HL-60/S4 (cell line): ENCODE measurements at regions not wholly inside any gene's neighbourhood (a gene's known extent, or its start where the extent isn't known, plus 50 kb on each side); places are given as distances from the start of the nearest gene placed in this dataset.

ENCODE experiments used
- in situ Hi-C: fragments of 300-500 bp; cut with MboI; formaldehyde crosslinking; loops from 2 replicates; pipeline ENCODE4 v1.14.3; 2022; ENCODE audit warnings: low sequenced_read_pairs

DNA sequence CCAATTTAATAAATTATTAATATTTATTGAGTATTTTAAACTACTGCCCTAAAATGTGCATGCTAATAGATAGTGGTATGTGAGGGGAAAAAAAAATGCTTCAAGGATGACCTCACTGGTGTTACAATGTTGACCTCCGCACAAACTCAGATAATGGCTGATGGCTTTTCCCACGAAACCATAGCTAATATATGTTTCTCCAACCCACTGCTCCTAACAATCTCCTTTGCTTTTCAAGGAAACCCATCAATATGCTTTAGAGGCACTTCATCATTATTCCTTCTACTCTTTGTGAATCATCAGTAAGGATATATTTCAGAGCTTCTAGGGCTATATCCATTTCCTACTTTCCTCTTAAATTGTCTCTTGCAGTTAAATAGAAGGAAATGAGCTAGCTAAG is 1752.0 kb upstream of the TENM3 start:
- in situ Hi-C loops = no loop called here

DNA sequence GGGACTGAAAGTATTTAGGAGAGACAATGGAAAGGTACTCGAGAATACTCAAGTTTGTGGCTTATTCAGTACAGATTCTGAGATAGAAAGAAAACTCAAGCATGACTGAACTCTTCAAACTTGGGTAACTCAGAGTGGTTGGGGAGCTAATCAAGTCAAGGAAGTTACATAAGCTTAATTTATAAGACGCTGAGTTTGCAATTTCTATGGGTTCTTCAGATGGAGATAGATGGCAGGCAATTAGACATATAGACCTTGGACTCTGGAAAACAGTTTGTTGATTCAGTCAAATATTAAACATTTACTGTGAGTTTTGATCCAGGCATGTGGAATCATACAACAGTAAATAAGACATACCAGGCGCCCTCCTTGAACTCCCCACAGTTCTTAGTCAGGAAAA is 1749.9 kb upstream of the TENM3 start:
- in situ Hi-C loops = no loop called here

DNA sequence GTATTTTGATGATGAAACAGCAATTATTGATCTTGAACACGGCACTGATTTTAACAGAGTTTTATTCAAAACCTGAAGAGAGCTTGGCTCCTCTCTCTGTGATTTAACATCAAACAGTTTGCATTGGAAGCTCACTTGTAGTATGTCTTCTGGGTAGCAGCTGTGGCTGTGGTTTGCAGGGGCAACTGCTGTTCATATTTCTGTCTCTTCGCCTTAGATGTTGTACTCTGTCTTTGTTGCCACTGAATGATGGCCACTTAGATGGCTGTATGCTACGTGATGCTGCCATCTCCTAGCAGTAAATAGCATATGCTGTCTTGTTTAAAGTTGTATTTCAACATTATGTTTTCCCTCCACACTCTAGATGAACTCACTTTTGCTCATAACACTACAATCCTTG is 1743.0 kb upstream of the TENM3 start:
- in situ Hi-C loops = no loop called here

DNA sequence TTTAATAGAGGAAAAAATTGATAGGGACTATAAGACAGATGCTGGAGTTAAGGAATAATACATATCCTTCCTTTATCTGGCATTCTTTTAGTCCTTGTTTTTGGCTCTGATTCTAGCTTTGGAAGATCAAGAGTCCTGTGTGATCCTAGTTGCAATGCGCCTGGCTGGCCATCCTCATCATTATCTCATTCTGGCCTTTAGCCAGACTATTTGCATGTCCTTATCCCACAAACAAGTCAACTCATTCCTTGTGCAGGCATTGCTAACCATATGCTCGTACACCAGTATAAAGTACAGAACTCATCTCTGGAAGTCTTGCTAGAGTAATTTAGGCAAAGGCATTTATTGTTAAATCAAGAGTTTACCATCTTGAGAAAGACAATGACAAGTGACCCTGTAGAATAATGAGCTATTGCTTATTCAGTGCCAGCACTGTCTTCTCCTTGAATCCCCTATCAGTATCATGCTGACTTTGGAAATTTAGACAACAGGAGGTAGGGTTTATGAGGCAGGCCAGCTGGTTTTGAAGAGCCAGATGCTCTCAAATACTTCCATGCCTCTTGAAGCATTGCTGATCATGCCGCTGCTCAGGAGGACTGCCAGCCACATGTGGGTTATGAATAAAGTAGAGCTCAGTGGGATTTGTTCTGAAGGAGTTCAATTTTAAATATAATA is 1730.3 kb upstream of the TENM3 start:
- in situ Hi-C loops = no loop called here

DNA sequence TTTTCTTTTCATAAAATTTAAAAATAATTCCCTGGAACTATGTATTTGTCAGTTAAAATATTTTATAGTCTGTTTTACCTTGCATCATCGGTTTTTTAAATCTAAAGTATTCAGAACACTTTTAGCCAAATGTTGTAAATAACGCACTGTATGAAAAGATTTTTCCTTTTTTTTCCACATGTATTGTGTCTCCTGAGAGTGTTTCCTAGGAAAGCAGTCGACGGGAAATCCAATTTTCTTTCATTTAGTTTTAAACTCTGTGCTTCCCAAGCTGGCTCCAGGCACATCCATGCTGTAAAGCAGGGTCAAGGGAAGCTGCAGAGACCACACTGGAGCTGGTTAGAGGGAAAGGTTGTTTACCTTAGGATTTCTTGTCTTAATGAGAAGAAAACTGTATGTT is 1724.3 kb upstream of the TENM3 start:
- in situ Hi-C loops = no loop called here

DNA sequence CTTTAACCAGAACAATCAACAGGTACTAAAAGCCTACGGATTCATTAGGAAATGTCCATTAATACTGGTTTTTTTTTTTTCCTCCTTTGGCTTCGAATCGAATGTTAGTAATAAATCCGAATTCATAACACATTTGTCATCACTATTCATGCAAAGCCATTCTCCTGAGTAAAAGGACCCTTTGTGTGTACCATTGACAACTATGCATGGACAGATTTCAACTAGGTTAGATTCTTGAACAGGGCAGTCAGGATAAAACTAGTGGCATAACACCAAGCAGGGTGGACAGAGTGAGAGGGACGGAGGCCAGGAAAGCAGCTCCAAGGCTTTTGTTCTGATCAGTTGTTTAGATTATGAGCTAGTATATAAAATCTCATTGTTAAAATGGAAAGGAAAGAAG is 1722.0 kb upstream of the TENM3 start:
- in situ Hi-C loops = no loop called here

DNA sequence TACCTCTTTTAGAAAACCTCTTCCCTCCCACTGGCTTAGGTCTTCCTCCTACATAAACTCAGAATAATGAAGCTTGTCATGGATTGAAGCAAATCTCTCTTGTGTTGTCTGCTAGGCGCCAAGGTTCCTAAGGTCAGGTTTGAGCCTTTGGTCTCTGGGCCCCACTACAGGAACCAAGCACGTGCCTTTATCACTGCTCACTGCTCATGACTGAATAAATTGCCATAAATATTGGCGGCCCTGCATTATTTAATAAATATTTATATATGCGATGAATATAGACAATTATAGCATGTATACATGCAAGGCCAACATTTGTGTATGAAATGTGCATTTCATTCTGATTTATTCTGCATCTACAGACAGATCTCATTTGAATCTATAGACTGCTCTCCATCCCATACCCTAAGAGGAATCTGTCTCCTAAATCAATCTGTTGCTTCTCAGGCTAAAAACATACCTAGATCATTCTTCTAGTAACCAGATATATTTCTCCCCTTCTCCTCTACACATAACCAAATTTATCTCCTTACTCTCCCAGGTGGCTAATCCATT is 1717.6 kb upstream of the TENM3 start:
- in situ Hi-C loops = no loop called here

DNA sequence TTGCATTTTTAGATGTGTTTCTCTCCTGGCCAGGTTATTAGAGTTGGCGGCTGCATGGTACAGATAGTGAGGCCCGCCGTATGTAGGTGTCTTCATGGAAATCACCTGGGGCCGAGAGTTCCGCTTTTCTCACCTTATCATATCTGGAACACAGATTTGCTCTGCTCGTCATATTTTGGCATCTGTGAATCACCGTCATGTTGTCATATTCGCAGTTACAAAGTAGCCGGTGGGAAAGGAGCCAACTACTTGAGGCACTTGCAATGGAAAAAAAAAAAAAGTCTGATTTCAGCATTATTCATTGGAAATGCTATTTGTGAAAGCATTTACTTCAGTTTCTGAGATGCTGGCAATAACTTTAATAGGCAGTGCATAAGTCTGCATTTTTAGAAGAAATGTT is 1715.2 kb upstream of the TENM3 start:
- in situ Hi-C loops = no loop called here

DNA sequence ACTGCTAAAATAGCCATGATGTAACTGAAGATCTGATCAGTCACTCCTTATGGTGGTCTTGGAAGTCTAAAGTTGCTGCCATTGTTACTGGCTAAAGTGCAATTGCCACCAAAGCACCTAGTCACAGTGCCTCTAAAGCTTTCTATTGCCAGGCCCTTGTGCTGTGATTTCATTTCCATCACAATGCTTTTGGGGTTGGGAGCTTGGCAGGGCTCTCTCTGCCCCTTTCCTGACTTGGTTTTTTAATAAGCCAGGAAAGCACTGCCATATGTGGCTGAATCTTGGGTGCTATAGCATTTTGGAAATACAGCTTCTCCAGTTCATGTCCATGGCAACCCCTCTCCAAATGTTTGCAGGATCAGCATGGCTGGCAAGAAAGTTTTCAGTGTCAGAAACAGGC is 1712.4 kb upstream of the TENM3 start:
- in situ Hi-C loops = no loop called here

DNA sequence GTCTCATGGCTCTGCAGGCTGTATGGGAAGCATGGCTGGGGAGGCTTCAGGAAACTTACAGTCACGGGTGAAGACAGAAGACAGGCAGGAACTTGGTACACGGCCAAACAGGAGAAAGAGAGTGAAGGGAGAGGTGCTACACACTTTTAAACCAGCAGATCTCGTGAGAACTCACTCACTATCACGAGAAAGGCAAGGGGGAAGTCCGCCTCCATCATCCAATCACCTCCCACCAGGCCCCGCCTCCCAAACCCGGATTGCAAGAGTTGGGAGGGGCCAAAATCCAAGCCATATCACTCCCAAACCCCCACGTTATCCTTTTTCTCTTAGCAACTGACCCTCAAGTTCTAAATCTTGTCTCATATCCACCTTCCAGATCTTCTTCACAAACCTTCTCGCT is 1710.5 kb upstream of the TENM3 start:
- in situ Hi-C loops = no loop called here

DNA sequence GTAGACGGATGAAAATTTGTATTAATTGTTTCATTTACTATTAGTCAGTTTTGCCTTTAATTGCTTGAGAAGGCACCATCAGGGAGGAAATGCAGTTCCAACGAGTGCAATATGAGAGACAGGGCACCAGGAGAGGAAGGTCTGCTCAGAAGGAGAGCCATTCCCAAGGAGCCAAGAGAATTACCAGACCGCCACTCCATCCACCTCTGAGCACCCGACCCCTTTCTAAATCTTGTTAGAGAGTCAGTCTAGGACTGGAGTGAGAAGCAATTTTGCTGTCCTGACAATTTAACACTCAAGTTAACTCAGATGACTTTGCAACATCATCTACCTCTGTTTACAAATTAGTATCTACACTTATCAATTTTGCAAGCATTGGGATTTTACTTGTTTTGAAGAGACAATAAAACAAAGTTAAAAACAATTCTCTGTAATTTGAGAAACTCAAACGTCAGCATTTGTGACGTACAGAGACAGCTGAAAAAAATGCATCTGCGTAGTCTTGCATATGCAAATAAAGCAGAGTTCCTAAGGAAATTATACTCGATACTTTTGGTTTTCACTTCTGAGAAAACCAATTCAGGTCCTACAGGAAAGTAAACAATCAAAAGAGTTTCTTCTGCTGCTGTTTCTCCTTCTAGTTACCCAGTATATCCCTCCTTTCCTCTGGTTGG is 1704.7 kb upstream of the TENM3 start:
- in situ Hi-C loops = no loop called here

DNA sequence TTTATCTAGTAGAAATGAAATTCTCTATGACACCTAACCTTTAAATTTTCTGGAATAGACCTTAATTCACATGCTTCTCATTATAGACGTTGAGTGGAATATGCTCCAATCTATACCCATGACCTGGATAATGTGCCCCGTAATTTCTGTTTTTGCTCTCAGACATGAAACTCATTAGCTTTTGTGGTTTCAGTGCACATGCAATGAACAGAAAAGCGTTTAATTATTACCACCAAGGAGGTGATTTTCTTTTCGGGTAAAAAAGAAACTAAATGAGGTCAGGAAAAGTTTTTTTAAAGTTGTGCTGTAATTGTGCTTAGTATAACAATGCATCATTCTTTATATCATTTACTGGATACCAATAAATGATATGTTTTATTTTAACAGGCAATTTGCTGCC is 1703.9 kb upstream of the TENM3 start:
- in situ Hi-C loops = no loop called here

DNA sequence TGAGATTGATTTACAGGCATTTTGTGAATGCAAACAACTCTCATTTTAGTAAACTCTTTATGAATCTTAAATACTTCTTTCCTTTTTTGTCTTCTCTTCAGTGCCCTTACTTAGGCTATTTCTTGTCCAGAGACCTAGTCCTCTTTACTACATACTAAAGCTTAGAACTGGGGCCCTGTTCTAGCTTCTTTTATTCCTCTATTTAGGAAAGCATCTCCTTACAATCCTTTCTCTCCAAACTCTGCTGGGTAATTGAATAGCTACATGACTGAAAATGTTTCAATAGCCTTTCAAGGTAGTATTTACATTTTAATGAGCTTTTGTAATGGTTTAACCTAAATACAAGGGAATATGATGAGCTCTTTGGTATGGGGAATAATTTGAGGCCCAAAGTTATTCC is 1701.5 kb upstream of the TENM3 start:
- in situ Hi-C loops = no loop called here

DNA sequence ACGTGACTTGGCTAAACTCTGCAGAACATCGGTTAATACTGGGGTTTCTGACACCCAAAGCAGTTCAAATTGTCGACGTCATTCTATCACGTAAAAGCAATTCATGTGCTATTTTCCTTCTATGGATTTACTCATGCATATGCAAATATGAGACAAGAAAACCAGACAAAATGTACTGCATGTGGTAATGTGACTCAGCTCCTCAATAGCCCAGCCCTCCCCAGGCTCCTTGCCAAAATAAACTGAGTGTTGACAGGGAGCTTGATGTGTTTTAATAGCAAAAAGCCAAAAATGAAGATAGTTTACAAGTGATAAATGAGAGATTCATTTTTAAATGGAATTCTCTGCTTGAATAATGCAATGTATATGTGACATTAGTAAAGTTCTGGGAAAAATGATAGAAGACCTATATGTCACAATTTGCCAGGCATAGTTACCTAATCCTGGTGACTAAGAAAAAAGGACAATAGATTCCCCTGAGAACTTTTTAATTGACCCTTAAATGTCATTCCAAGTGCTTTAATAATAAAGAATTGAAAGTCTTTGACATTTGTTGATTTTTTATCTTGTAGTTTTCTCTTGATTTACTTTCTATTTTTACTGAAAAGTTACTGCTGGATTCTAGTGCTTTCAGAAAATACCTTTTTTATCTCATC is 1700.6 kb upstream of the TENM3 start:
- in situ Hi-C loops = no loop called here

DNA sequence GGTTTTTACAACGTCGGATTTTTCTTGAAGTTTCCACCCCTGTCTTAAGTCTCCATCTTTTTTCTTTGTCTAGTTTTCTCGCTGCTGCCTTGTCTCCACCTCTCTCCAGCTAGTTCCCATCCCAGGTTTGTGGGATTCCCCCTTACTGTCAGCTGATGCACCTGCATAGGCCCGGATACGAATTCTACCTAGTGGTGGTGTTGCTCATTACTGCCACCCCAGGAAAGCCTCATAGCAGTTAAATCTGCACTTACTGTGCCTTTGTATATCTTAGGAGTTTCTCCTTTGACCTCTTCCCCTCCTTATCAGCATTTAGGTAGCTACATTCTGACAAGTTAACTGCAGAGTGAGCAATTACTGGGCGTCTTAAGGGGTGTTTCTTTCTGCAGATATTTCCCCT is 1693.1 kb upstream of the TENM3 start:
- in situ Hi-C loops = no loop called here

DNA sequence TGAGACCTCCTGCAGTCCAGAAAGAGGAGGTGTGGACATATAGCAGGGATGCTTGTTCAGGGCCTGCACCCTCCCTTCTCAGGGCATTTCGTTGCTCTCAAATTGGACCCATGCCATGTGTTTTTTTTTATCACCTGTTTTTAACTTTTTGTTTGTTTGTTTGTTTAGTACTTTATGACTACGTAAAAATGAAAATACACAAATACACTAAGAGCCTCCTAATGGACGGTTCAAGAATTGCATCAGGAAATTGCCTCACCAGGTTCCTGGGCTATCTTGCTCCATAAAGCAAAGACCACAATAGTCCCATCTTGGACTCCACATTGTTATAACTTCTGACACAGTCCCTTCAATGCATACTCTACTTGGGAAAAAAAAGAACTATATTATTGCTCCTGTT is 1685.9 kb upstream of the TENM3 start:
- in situ Hi-C loops = no loop called here

DNA sequence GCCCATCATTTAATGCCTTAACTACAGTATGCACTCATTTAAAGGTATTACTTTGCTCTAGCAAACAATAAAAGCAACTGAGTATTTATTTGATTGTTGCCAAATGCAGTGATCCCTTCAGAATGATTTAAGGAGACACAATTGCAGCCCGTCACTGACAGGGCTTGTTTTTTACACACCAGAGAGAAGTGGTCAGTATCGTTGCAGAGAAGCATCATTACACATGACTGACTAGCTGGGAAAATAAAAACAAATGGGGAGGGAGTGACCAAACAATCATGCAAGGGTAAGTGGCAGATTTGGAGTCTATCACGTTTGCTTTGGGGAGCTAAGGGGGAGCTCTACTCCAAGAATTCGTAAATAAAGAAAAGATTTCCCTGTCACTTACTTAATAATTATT is 1685.3 kb upstream of the TENM3 start:
- in situ Hi-C loops = no loop called here

DNA sequence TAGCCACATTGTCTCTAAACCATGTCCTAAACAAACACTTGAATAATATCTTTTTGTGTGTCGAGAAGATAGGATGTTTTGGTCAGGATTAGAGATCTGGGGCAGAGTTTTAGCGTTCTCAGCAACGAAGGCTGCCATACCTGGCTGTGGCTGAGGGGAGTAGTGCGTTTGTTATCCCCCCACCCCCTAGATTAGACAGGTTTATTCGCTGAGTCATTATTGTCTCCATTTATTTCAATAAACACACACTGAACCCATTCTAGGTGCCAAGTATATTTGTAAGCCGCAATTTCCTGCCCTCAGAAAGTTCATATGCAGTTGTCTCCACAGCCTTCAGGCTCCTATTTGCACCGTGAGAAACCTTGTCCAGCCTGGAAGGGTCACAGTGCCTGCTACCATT is 1684.8 kb upstream of the TENM3 start:
- in situ Hi-C loops = no loop called here

DNA sequence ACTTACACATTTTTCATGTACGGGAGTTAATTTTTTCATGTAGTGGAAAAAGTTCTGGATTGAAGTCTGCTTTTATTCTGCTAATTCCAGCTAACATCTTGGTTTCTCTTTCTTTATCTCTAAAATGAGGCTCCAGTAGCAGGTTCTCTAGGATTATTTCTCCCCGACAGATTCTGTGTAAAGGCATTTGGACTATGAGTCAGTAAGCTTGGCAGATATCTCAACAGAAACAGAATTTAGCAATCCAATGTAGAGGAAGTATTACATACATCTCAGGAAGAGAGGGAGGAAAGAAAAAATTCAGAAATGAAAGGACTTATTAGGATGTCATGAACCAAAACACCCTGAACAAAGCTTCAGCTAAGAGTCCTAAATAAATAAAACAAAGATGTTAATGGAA is 1682.3 kb upstream of the TENM3 start:
- in situ Hi-C loops = no loop called here

DNA sequence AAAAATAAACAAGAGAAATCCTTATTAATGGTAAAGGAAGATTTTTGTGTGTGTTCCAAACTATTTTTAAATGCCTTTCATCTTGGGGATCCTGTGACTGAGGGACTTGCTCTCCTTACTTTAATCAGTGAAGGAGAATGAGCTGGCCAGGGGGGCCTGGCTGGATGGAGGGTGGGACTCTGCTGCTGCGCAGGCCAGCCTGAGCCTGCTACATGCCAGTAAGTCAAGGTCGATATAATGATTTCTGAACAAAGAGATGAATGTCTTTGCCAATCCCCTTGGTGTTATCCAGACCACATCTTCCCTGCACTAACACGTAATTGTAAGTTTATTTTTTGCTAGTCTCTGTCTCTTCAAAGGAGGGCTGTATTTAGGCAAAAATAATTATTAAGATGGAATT is 1679.2 kb upstream of the TENM3 start:
- in situ Hi-C loops = no loop called here

DNA sequence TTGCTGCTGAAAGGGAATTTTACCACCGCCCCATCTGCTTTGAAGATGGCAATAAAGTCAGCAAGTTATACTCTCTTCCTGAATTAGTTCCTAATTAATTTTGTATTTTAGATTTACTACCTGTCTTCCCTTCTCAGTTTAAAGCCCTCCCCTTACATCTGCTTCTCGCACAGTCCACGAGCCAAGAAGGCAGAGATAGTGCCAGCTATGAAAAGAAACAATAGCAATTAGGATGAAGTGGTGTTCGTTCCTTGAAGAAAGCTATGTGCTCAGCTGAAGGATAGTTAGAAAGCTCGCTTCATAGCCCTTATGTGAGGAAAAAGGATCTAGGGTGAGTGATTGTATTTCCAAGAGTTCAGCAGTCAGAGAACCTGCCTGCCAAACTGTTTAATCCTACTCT is 1678.8 kb upstream of the TENM3 start:
- in situ Hi-C loops = no loop called here

DNA sequence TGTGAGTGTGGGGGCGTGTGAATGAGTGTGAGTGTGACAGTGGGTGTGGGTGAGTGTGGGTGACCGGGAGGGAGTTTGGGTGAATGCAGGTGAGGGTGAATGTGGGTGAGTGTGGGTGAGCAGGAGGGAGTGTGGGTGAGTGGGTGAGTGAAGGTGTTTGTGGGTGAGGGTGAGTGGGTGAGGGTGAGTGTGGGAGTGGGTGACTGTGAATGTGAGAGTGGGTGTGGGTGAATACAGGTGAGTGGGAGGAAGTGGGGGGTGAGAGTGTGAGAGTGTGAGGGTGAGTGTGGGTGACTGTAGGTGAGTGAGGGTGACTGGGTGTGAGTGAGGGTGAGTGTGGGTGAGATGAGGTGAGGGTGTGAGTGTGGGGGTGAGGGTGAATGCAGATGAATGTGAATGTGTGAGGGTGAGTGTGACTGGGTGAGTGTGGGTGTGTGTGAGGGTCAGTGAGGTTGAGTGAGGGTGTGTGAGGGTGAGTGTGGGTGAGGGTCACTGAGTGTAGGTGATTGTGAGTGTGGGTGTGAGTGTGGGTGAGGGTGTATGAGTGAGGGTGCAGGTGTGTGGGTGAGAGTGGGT is 1677.3 kb upstream of the TENM3 start:
- in situ Hi-C loops = no loop called here
